HG02623 (cell line): ENCODE measurements at regions not wholly inside any gene's neighbourhood (a gene's known extent, or its start where the extent isn't known, plus 50 kb on each side); places are given as distances from the start of the nearest gene placed in this dataset.

Source experiments
- ATAC-seq: cut with Tn5 transposase; IDR thresholded peaks from one replicate; pipeline ENCODE4 v1.9.1; 2021; ENCODE audit warnings: moderate library complexity; ENCODE audit not compliant: unreplicated experiment

- ATAC-seq: no peak
Observed at GRCh38 chr2:156165742-156166141, 166.8 kb downstream of the NR4A2 start.

GRCh38 chr2:156164091-156164720 lies 168.3 kb downstream of the NR4A2 start:
- ATAC-seq: no peak

- ATAC-seq: no peak
Observed at GRCh38 chr2:156158808-156159207, 173.7 kb downstream of the NR4A2 start.

GRCh38 chr2:156157670-156158069 lies 174.9 kb downstream of the NR4A2 start:
- no peak for ATAC-seq

GRCh38 chr2:156156580-156156979 lies 175.9 kb downstream of the NR4A2 start:
- ATAC-seq: no peak

- ATAC-seq: no peak
Observed at GRCh38 chr2:156155319-156155718, 177.2 kb downstream of the NR4A2 start.

- no peak for ATAC-seq
Observed at GRCh38 chr2:156151351-156151750, 181.2 kb downstream of the NR4A2 start.

GRCh38 chr2:156147594-156148330 lies 184.8 kb downstream of the NR4A2 start:
- peak; percentile 71 for ATAC-seq

- ATAC-seq: no peak
Observed at GRCh38 chr2:156145976-156146375, 186.5 kb downstream of the NR4A2 start.

- no peak for ATAC-seq
Observed at GRCh38 chr2:156145469-156145868, 187.1 kb downstream of the NR4A2 start.

GRCh38 chr2:156136566-156136965 lies 196.0 kb downstream of the NR4A2 start:
- no peak for ATAC-seq

- ATAC-seq: no peak
Observed at GRCh38 chr2:156134887-156135286, 197.6 kb downstream of the NR4A2 start.

GRCh38 chr2:156132941-156133340 lies 199.6 kb downstream of the NR4A2 start:
- ATAC-seq: no peak

GRCh38 chr2:156132130-156132529 lies 200.4 kb downstream of the NR4A2 start:
- ATAC-seq: no peak

- no peak for ATAC-seq
Observed at GRCh38 chr2:156129227-156129626, 203.3 kb downstream of the NR4A2 start.

- no peak for ATAC-seq
Observed at GRCh38 chr2:156125018-156125417, 207.5 kb downstream of the NR4A2 start.

- ATAC-seq: no peak
Observed at GRCh38 chr2:156124458-156124857, 208.1 kb downstream of the NR4A2 start.

- no peak for ATAC-seq
Observed at GRCh38 chr2:156118753-156119416, 213.6 kb downstream of the NR4A2 start.

GRCh38 chr2:156116113-156116512 lies 216.4 kb downstream of the NR4A2 start:
- no peak for ATAC-seq

- ATAC-seq: no peak
Observed at GRCh38 chr2:156115338-156115737, 217.2 kb downstream of the NR4A2 start.

- no peak for ATAC-seq
Observed at GRCh38 chr2:156112323-156112722, 220.2 kb downstream of the NR4A2 start.

- ATAC-seq: peak; percentile 99
Observed at GRCh38 chr2:156110890-156111289, 221.6 kb downstream of the NR4A2 start.
